CD4-positive, alpha-beta T cell (primary cell): ENCODE measurements at regions not wholly inside any gene's neighbourhood (a gene's known extent, or its start where the extent isn't known, plus 50 kb on each side); places are given as distances from the start of the nearest gene placed in this dataset.

Experiments
- ATAC-seq: fragments of 200-7000 bp; cut with Tn5 transposase; one replicate; pipeline ENCODE4 v1.10.0; 2022; ENCODE audit warnings: mild to moderate bottlenecking; ENCODE audit not compliant: poor library complexity
- CTCF ChIA-PET: fragments of 350-600 bp; sonication (Branson Sonifier 250); formaldehyde crosslinking; loops from one replicate; lab custom pipeline; 2021; ENCODE audit warnings: antibody characterized with exemption, inconsistent platforms; lab: Charles Lee
- POLR2A ChIA-PET: fragments of 350-600 bp; sonication (Branson Sonifier 250); formaldehyde crosslinking; loops from one replicate; lab custom pipeline; 2021; ENCODE audit warnings: antibody characterized with exemption, inconsistent platforms; lab: Charles Lee
- DNase-seq, 14 experiments: peaks; one replicate each; pipeline ENCODE4 v3.0.0-alpha.2; 2013 to 2020; ENCODE audit warnings: mixed read lengths in 2 of 14
- H3K27ac ChIP-seq, 2 donors: one replicate each; pipeline versions ENCODE4 v1.5.1 to v1.7.0; 2013; ENCODE audit warnings: low read length in 2 of 2, low read depth in 1 of 2, mild to moderate bottlenecking in 1 of 2
- H3K27me3 ChIP-seq, 2 experiments: 1 replicate in 1 of 2; 2 replicates in 1 of 2; pipeline versions ENCODE4 v1.6.1 to v1.7.0; 2013; ENCODE audit warnings: low read length in 2 of 2, control low read depth in 1 of 2, mild to moderate bottlenecking in 1 of 2, moderate library complexity in 1 of 2; ENCODE audit not compliant: insufficient read depth in 2 of 2, control insufficient read depth in 1 of 2
- H3K36me3 ChIP-seq: one replicate; pipeline ENCODE4 v1.6.1; 2013; ENCODE audit warnings: low read length, control low read depth; ENCODE audit not compliant: insufficient read depth
- H3K4me1 ChIP-seq: one replicate; pipeline ENCODE4 v1.6.1; 2013; ENCODE audit warnings: low read length, control low read depth; ENCODE audit not compliant: insufficient read depth
- H3K4me3 ChIP-seq: one replicate; pipeline ENCODE4 v1.5.1; 2013; ENCODE audit warnings: mild to moderate bottlenecking, low read length, moderate library complexity
- H3K9me3 ChIP-seq, 2 experiments: 1 replicate in 1 of 2; 2 replicates in 1 of 2; pipeline versions ENCODE4 v1.6.1 to v1.7.0; 2013; ENCODE audit warnings: low read length in 2 of 2, mild to moderate bottlenecking in 2 of 2, control low read depth in 1 of 2, moderate library complexity in 1 of 2; ENCODE audit not compliant: control insufficient read depth in 1 of 2, insufficient read depth in 1 of 2
- H3K27ac Mint-ChIP-seq: one replicate; pipeline ENCODE4 v1.8.0; 2020; ENCODE audit warnings: mixed read lengths
- H3K27me3 Mint-ChIP-seq: one replicate; pipeline ENCODE4 v1.8.0; 2021; ENCODE audit warnings: mixed read lengths
- H3K36me3 Mint-ChIP-seq: one replicate; pipeline ENCODE4 v1.8.0; 2021; ENCODE audit warnings: low read depth, mixed read lengths
- H3K4me1 Mint-ChIP-seq: one replicate; pipeline ENCODE4 v1.8.0; 2021; ENCODE audit warnings: low read depth, mixed read lengths
- H3K4me3 Mint-ChIP-seq: one replicate; pipeline ENCODE4 v1.8.0; 2020; ENCODE audit warnings: mild to moderate bottlenecking, mixed read lengths
- H3K9me3 Mint-ChIP-seq: one replicate; pipeline ENCODE4 v1.8.0; 2020; ENCODE audit warnings: mixed read lengths
- CTCF ChIP-seq: fragments of 200-600 bp; IDR thresholded peaks from one replicate; pipeline ENCODE4 v1.8.0; 2022; ENCODE audit warnings: antibody characterized with exemption, mild to moderate bottlenecking
- intact Hi-C, 2 experiments: fragments of 100-400 bp; cut with DNase I in 1 of 2; cut with micrococcal nuclease in 1 of 2; formaldehyde crosslinking; loops; one replicate each; pipeline versions ENCODE4 v1.15.1 to v1.9.0; 2023 to 2025; cut with DNase I, micrococcal nuclease

DNA sequence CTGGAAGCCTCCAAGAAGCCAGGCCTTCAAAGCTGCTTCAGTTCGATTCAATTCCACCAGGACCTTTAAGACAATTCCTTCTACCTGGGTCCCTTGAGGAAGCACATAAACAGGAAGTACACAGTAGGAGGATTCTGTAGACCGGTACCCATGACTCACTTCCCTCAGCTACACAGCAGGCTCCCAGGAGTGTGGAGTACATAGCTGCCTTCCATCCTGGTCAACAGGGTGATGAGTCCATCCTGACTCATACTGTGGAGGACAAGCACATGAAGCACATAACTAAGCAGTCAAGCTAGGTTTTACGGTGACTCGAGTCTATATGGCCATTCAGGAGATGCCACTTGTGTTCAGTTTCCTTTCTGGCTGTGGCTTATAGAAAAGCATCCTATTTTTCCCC, 197.6 kb upstream of the RBM19 start:
- Mint-ChIP-seq H3K27me3 (peaks cover 13% of the 10 kb centered on the region), H3K4me1 (no peaks in the 10 kb centered on the region), H3K9me3 (no peaks in the 10 kb centered on the region), H3K36me3 (no peaks in the 10 kb centered on the region), H3K4me3 (no peak overlapping the region), H3K27ac (no peak overlapping the region)
- Histone ChIP-seq H3K27ac (no peak overlapping the region), H3K4me3 (no peak overlapping the region), H3K9me3 (peaks cover 0 to 9% of the 10 kb centered on the region in 2 experiments), H3K27me3 (no peaks in the 10 kb centered on the region), H3K4me1 (no peaks in the 10 kb centered on the region), H3K36me3 (no peaks in the 10 kb centered on the region)
- ChIA-PET CTCF (no interaction called here), POLR2A (no interaction called here)
- TF ChIP-seq CTCF = no peak
- ATAC-seq (no peak), DNase-seq (no peak)
- intact Hi-C loops = no loop called here

DNA sequence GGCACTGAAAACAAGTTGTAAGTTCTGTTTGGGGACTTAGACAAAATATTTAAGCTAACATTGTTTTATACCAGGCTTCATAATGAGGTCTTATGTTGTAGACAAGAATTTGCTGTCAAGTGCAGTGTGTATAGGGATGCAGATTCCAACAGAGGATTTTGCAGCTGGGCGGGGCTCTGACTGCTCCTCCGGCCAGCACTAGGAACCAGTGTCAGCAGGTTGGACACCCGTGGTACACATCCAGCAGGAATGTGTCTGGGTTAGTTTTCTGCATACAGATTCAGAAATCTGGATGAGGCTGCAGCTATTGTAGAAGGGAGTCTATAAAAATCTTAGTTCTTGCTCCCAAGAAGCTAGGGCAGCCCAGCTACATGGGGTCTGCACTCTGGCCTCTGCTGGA, 194.3 kb upstream of the RBM19 start:
- POLR2A ChIA-PET = no interaction called here
- Mint-ChIP-seq H3K4me1 (no peaks in the 10 kb centered on the region), H3K27ac (no peak overlapping the region), H3K9me3 (no peaks in the 10 kb centered on the region), H3K36me3 (no peaks in the 10 kb centered on the region), H3K27me3 (peaks cover 6% of the 10 kb centered on the region), H3K4me3 (no peak overlapping the region)
- Histone ChIP-seq H3K4me1 (no peaks in the 10 kb centered on the region), H3K4me3 (no peak overlapping the region), H3K27me3 (no peaks in the 10 kb centered on the region), H3K27ac (no peak overlapping the region), H3K9me3 (peaks cover 0 to 8% of the 10 kb centered on the region in 2 experiments), H3K36me3 (no peaks in the 10 kb centered on the region)
- intact Hi-C loops = no loop called here
- ATAC-seq = no peak
- CTCF ChIA-PET = interaction anchor here (1.5 kb wide), 1 partner anchor 12 kb away, joined by 3 read pairs; no protein-coding TSS in a partner anchor
- TF ChIP-seq CTCF = no peak
- no peak for DNase-seq

GRCh38 chr12:114152890-114153289, 186.8 kb upstream of the RBM19 start:
- no peak for TF ChIP-seq CTCF
- Mint-ChIP-seq H3K4me1 (no peaks in the 10 kb centered on the region), H3K9me3 (no peaks in the 10 kb centered on the region), H3K36me3 (no peaks in the 10 kb centered on the region), H3K27ac (no peak overlapping the region), H3K27me3 (no peaks in the 10 kb centered on the region), H3K4me3 (no peak overlapping the region)
- DNase-seq = no peak
- no peak for ATAC-seq
- H3K36me3 ChIP-seq = no peaks in the 10 kb centered on the region
- POLR2A ChIA-PET = no interaction called here
- intact Hi-C loops = no loop called here
- H3K9me3 ChIP-seq = no peaks in the 10 kb centered on the region
- CTCF ChIA-PET = interaction anchor here (1.0 kb wide), 1 partner anchor 12 kb away, joined by 3 read pairs; no protein-coding TSS in a partner anchor
- H3K27ac ChIP-seq = no peak overlapping the region
- no peaks in the 10 kb centered on the region for H3K4me1 ChIP-seq
- no peaks in the 10 kb centered on the region for H3K27me3 ChIP-seq
- no peak overlapping the region for H3K4me3 ChIP-seq
